A673 (cell line): ENCODE measurements at regions not wholly inside any gene's neighbourhood (a gene's known extent, or its start where the extent isn't known, plus 50 kb on each side); places are given as distances from the start of the nearest gene placed in this dataset.

Experiments
- CTCF ChIP-seq: fragments of 300-800, 200-600 bp; sonication (generic); conservative IDR thresholded peaks from 2 replicates; pipeline ENCODE4 v1.5.1; 2017; ENCODE audit warnings: low read depth, mild to moderate bottlenecking, antibody characterized with exemption, low read length, moderate library complexity, mixed read lengths
- EZH2 ChIP-seq: fragments of 200-600 bp; sonication (generic); IDR thresholded peaks from 2 replicates; pipeline ENCODE4 v1.6.1; 2017; ENCODE audit warnings: borderline replicate concordance, low read depth, mild to moderate bottlenecking, mixed read lengths, antibody characterized with exemption, low read length; ENCODE audit not compliant: poor library complexity, severe bottlenecking

GRCh38 chr4:175997291-175997690 lies 68.3 kb upstream of the WDR17 start:
- TF ChIP-seq EZH2, result no peak
- no peak for TF ChIP-seq CTCF
